HepG2 (cell line): ENCODE measurements at regions not wholly inside any gene's neighbourhood (a gene's known extent, or its start where the extent isn't known, plus 50 kb on each side); places are given as distances from the start of the nearest gene placed in this dataset.
A peak's percentile ranks its signal among the peaks of the same experiment; 100 is the strongest.

Experiments
- ATAC-seq: fragments of 200-7000 bp; cut with Tn5 transposase; 3 replicates; pipeline ENCODE4 v1.9.1; 2020; ENCODE audit warnings: mild to moderate bottlenecking, moderate library complexity
- BruUV-seq: library from RNA; stranded (reverse); fragments of 400-500 nt; replicated peaks from 2 replicates; lab custom pipeline; 2021; lab: Mats Ljungman, UMichigan
- CTCF ChIA-PET: fragments of 300-600 bp; formaldehyde crosslinking; extraction: SDS; loops from one replicate; lab custom pipeline; 2021; ENCODE audit warnings: low total read pairs, inconsistent platforms, low intra/inter-chr PET ratio; lab: Yijun Ruan, JAX
- POLR2A ChIA-PET: fragments of 350-600 bp; sonication (Branson Sonifier 250); formaldehyde crosslinking; loops from one replicate; lab custom pipeline; 2020; ENCODE audit warnings: antibody characterized with exemption, inconsistent platforms; lab: Yijun Ruan, JAX
- DNase-seq: peaks from one replicate; pipeline ENCODE4 v3.0.0-alpha.2; 2015; ENCODE audit warnings: low spot score
- FAIRE-seq: peaks from 3 replicates; lab custom pipeline; 2011; peaks lifted over from hg19 to GRCh38; lab: Jason Lieb, UNC
- H2AFZ ChIP-seq: one replicate; pipeline ENCODE4 v1.6.1; 2011; ENCODE audit warnings: low read length, inconsistent platforms
- H3K27ac ChIP-seq: fragments of 300-600 bp; 3 replicates; pipeline ENCODE4 v1.8.0; 2011; ENCODE audit warnings: mixed run types, mild to moderate bottlenecking, mixed read lengths, low read length, inconsistent platforms; ENCODE audit not compliant: insufficient read depth; ENCODE audit errors: extremely low read length
- H3K27me3 ChIP-seq, 2 experiments: fragments of 200-600 bp in 1 of 2; 2 replicates in 1 of 2; 3 replicates in 1 of 2; pipeline versions ENCODE4 v1.6.0 to v1.8.0; 2011; ENCODE audit warnings: low read length in 2 of 2, mild to moderate bottlenecking in 2 of 2, moderate library complexity in 2 of 2, inconsistent platforms in 1 of 2; ENCODE audit not compliant: insufficient read depth in 2 of 2, control insufficient read depth in 1 of 2
- H3K36me3 ChIP-seq, 2 experiments: fragments of 200-600 bp in 1 of 2; replicated peaks in 1 of 2; 2 replicates in 1 of 2; 3 replicates in 1 of 2; pipeline versions ENCODE4 v1.5.1 to v1.8.0; 2011; ENCODE audit warnings: low read length in 2 of 2, inconsistent platforms in 1 of 2; ENCODE audit not compliant: insufficient read depth in 2 of 2, control insufficient read depth in 1 of 2
- H3K4me1 ChIP-seq: 2 replicates; pipeline ENCODE4 v1.5.1; 2012; ENCODE audit warnings: low read length, inconsistent platforms; ENCODE audit not compliant: insufficient read depth
- H3K4me2 ChIP-seq: 2 replicates; pipeline ENCODE4 v1.6.0; 2011; ENCODE audit warnings: low read depth, low read length, inconsistent platforms
- H3K4me3 ChIP-seq, 3 experiments: fragments of 200-600 bp in 1 of 3; sonication (generic), shearing (Covaris generic) in 1 of 3; replicated peaks in 1 of 3; 2 replicates each; pipeline ENCODE4 v1.5.1; 2011 to 2016; ENCODE audit warnings: low read length in 3 of 3, inconsistent platforms in 2 of 3, low read depth in 2 of 3, mild to moderate bottlenecking in 2 of 3, control low read depth in 1 of 3, mixed read lengths in 1 of 3; ENCODE audit not compliant: insufficient read depth in 1 of 3
- H3K79me2 ChIP-seq: one replicate; pipeline ENCODE4 v1.6.1; 2011; ENCODE audit warnings: low read length, inconsistent platforms; ENCODE audit not compliant: insufficient read depth
- H3K9ac ChIP-seq: 2 replicates; pipeline ENCODE4 v1.6.0; 2011; ENCODE audit warnings: mild to moderate bottlenecking, low read depth, low read length, inconsistent platforms; ENCODE audit not compliant: insufficient read depth
- H3K9me3 ChIP-seq: 2 replicates; pipeline ENCODE4 v1.5.1; 2012; ENCODE audit warnings: mild to moderate bottlenecking, low read length
- H4K20me1 ChIP-seq: 2 replicates; pipeline ENCODE4 v1.6.0; 2011; ENCODE audit warnings: inconsistent platforms, mild to moderate bottlenecking, low read length, moderate library complexity; ENCODE audit not compliant: insufficient read depth
- GATAD2A ChIP-seq: IDR thresholded peaks from 2 replicates; pipeline ENCODE4 v1.6.1; 2016
- GLI4 ChIP-seq: sonication (generic); formaldehyde crosslinking; IDR thresholded peaks from 2 replicates; pipeline ENCODE4 v1.5.1; 2020; ENCODE audit warnings: missing genetic modification reagents, mild to moderate bottlenecking, moderate library complexity, borderline replicate concordance
- ISL2 ChIP-seq: sonication (generic); formaldehyde crosslinking; IDR thresholded peaks from 2 replicates; pipeline ENCODE4 v1.5.0; 2020; ENCODE audit warnings: missing genetic modification reagents
- MAFF ChIP-seq: IDR thresholded peaks from 2 replicates; pipeline ENCODE4 v1.6.1; 2011; ENCODE audit warnings: low read depth, low read length, improper control_type of control experiment
- MAFG ChIP-seq: sonication (generic); formaldehyde crosslinking; IDR thresholded peaks from 2 replicates; pipeline ENCODE4 v1.5.1; 2020; ENCODE audit warnings: mild to moderate bottlenecking, missing genetic modification reagents
- MAFK ChIP-seq, 2 experiments: IDR thresholded peaks in 1 of 2; conservative IDR thresholded peaks in 1 of 2; 2 replicates each; pipeline ENCODE4 v1.6.1; 2011; ENCODE audit warnings: improper control_type of control experiment in 2 of 2, low read length in 2 of 2
- MIER2 ChIP-seq: IDR thresholded peaks from 2 replicates; pipeline ENCODE4 v1.6.1; 2016; ENCODE audit warnings: missing biosample characterization, missing genetic modification reagents
- SIN3A ChIP-seq: IDR thresholded peaks from 2 replicates; pipeline ENCODE4 v1.6.1; 2011; ENCODE audit warnings: low read depth, mild to moderate bottlenecking, control low read depth, low read length, borderline replicate concordance
- ZNF772 ChIP-seq: sonication (generic); formaldehyde crosslinking; IDR thresholded peaks from 2 replicates; pipeline ENCODE4 v1.5.0; 2020; ENCODE audit warnings: mild to moderate bottlenecking, missing genetic modification reagents
- ZSCAN25 ChIP-seq: sonication (generic); formaldehyde crosslinking; IDR thresholded peaks from 2 replicates; pipeline ENCODE4 v1.8.0; 2022; ENCODE audit warnings: mild to moderate bottlenecking, missing genetic modification reagents
- ZSCAN31 ChIP-seq: sonication (generic); formaldehyde crosslinking; IDR thresholded peaks from 2 replicates; pipeline ENCODE4 v1.5.0; 2020; ENCODE audit warnings: low read depth, mild to moderate bottlenecking, missing genetic modification reagents
- WGBS: methylation state at CpG from one replicate; pipeline ENCODE4 v1.1.6; 2017; ENCODE audit warnings: low lambda C conversion rate; 5-methylcytosine and 5-hydroxymethylcytosine counted together
- in situ Hi-C: cut with HindIII; loops from 2 replicates; pipeline ENCODE4 v1.10.0; 2017; ENCODE audit warnings: low pct_unique_long_range_greater_than_20kb; ENCODE audit not compliant: extremely low pct_ligation_motif_present
- intact Hi-C: fragments of 100-400 bp; cut with micrococcal nuclease; formaldehyde crosslinking; loops from one replicate; pipeline ENCODE4 v1.10.0; 2022; ENCODE audit not compliant: unreplicated experiment
- TF ChIP-seq, protein P1 (sequence below): sonication (generic); formaldehyde crosslinking; IDR thresholded peaks from 2 replicates; pipeline ENCODE4 v1.8.1; 2023; ENCODE audit warnings: mild to moderate bottlenecking, missing genetic modification reagents
- TF ChIP-seq, protein P2 (sequence below), 2 experiments: fragments of 450-650 bp in 1 of 2; sonication (generic) in 1 of 2; formaldehyde crosslinking in 1 of 2; IDR thresholded peaks; 2 replicates each; pipeline versions ENCODE4 v1.6.1 to v1.8.0; 2016 to 2022; ENCODE audit warnings: antibody characterized with exemption in 1 of 2, mild to moderate bottlenecking in 1 of 2, missing genetic modification reagents in 1 of 2

- TF ChIP-seq, protein P1, sequence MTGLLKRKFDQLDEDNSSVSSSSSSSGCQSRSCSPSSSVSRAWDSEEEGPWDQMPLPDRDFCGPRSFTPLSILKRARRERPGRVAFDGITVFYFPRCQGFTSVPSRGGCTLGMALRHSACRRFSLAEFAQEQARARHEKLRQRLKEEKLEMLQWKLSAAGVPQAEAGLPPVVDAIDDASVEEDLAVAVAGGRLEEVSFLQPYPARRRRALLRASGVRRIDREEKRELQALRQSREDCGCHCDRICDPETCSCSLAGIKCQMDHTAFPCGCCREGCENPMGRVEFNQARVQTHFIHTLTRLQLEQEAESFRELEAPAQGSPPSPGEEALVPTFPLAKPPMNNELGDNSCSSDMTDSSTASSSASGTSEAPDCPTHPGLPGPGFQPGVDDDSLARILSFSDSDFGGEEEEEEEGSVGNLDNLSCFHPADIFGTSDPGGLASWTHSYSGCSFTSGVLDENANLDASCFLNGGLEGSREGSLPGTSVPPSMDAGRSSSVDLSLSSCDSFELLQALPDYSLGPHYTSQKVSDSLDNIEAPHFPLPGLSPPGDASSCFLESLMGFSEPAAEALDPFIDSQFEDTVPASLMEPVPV (CRISPR knock-in tag) = no peak
- TF ChIP-seq GLI4 (CRISPR knock-in tag) = no peak
- no peak for TF ChIP-seq ZSCAN25 (CRISPR knock-in tag)
- TF ChIP-seq, all 625 proteins: peak for 0
Observed at GRCh38 chr2:41741951-41742595, 305.7 kb upstream of the PKDCC start (continued).

DNA sequence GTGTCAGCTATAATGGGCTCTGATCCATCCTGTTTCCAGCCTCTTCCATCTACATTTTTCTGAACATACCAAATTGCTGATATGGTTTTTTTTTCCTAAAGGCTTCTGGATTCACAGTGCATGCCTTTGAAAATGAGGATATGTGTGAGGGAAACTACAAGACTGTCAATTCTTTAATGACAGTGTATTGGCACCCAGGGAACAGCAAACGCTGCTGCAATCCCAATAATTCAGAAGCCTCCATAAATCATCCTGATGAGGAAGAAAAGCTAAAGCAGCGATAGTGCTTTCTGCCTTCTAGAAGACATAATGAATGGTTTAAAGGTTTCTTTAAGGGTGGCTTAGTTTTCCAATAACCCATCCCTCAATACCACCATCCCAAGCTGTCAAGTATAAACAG is 304.5 kb upstream of the PKDCC start:
- Histone ChIP-seq H3K4me1 (no peaks in the 10 kb centered on the region), H3K36me3 (no peaks in the 10 kb centered on the region), H3K27ac (no peak overlapping the region), H3K4me3 (no peak overlapping the region), H2AFZ (no peak overlapping the region), H3K9me3 (no peaks in the 10 kb centered on the region), H4K20me1 (no peaks in the 10 kb centered on the region), H3K9ac (no peak overlapping the region), H3K27me3 (no peaks in the 10 kb centered on the region), H3K79me2 (no peaks in the 10 kb centered on the region), H3K4me2 (no peak overlapping the region)
- ChIA-PET POLR2A (no interaction called here), CTCF (no interaction called here)
- whole genome bisulfite sequencing = 0% methylated on average over 2 of the region's 2 CpGs
- intact Hi-C loops (no loop called here), in situ Hi-C loops (no loop called here)
- DNase-seq (no peak), FAIRE-seq (no peak), ATAC-seq (no peak)
- BruUV-seq = no TSS peak
- TF ChIP-seq MAFG (CRISPR knock-in tag) (no peak), MAFF (0 out of 2 replicates have a peak, but pooled peaks have one; percentile 20), MIER2 (no peak), ZSCAN31 (no peak), ISL2 (CRISPR knock-in tag) (no peak), MAFK (conservative IDR thresholded peaks at IDR 0.05 in 1 of 2, IDR thresholded peaks at IDR 0.05 in 1 of 2; ENCODE audit: low read length in 2 of 2) (peak in 1 of 2 experiments; percentile 38; a peak in 2 of 4 replicates), GATAD2A (CRISPR knock-in tag) (no peak), SIN3A (no peak), ZNF772 (no peak)
- TF ChIP-seq, protein P2, sequence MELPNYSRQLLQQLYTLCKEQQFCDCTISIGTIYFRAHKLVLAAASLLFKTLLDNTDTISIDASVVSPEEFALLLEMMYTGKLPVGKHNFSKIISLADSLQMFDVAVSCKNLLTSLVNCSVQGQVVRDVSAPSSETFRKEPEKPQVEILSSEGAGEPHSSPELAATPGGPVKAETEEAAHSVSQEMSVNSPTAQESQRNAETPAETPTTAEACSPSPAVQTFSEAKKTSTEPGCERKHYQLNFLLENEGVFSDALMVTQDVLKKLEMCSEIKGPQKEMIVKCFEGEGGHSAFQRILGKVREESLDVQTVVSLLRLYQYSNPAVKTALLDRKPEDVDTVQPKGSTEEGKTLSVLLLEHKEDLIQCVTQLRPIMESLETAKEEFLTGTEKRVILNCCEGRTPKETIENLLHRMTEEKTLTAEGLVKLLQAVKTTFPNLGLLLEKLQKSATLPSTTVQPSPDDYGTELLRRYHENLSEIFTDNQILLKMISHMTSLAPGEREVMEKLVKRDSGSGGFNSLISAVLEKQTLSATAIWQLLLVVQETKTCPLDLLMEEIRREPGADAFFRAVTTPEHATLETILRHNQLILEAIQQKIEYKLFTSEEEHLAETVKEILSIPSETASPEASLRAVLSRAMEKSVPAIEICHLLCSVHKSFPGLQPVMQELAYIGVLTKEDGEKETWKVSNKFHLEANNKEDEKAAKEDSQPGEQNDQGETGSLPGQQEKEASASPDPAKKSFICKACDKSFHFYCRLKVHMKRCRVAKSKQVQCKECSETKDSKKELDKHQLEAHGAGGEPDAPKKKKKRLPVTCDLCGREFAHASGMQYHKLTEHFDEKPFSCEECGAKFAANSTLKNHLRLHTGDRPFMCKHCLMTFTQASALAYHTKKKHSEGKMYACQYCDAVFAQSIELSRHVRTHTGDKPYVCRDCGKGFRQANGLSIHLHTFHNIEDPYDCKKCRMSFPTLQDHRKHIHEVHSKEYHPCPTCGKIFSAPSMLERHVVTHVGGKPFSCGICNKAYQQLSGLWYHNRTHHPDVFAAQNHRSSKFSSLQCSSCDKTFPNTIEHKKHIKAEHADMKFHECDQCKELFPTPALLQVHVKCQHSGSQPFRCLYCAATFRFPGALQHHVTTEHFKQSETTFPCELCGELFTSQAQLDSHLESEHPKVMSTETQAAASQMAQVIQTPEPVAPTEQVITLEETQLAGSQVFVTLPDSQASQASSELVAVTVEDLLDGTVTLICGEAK (IDR thresholded peaks at IDR 0.05) = no peak
- TF ChIP-seq, protein P2 (CRISPR knock-in tag; IDR thresholded peaks at IDR 0.05) = no peak
